ENCODE measurements at regions not wholly inside any gene's neighbourhood (a gene's known extent, or its start where the extent isn't known, plus 50 kb on each side); places are given as distances from the start of the nearest gene placed in this dataset.

DNA sequence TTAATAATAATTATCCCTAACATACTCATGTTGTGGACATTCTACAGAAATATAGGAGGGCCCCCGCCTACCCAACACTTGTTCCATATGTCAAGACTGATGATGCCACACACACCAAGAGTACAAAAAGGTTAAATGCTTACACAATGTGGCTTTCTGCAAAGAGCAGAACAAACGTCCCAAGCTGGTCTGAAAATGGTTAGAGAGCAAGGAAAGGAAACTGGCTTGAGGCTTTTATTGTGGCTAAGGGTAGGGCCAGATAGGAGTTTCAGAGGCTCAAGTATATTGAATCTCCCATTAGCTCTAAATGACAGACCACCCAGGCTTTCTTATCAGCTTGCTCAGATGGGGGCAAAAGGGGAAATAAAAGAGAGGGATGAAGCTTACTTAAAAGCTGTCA, 134.1 kb upstream of the C1QTNF7 start:
- no peak for DNase-seq
- no peaks in the 10 kb centered on the region for H3K36me3 Mint-ChIP-seq (ENCODE audit: unreplicated experiment)
- no peaks in the 10 kb centered on the region for H3K4me1 Mint-ChIP-seq (ENCODE audit: low read depth, unreplicated experiment)
- no peak overlapping the region for H3K4me3 Mint-ChIP-seq (ENCODE audit: unreplicated experiment)
- H3K9me3 Mint-ChIP-seq (ENCODE audit: unreplicated experiment): no peaks in the 10 kb centered on the region
- H3K27ac Mint-ChIP-seq (ENCODE audit: unreplicated experiment): no peak overlapping the region
- TF ChIP-seq, protein P1, sequence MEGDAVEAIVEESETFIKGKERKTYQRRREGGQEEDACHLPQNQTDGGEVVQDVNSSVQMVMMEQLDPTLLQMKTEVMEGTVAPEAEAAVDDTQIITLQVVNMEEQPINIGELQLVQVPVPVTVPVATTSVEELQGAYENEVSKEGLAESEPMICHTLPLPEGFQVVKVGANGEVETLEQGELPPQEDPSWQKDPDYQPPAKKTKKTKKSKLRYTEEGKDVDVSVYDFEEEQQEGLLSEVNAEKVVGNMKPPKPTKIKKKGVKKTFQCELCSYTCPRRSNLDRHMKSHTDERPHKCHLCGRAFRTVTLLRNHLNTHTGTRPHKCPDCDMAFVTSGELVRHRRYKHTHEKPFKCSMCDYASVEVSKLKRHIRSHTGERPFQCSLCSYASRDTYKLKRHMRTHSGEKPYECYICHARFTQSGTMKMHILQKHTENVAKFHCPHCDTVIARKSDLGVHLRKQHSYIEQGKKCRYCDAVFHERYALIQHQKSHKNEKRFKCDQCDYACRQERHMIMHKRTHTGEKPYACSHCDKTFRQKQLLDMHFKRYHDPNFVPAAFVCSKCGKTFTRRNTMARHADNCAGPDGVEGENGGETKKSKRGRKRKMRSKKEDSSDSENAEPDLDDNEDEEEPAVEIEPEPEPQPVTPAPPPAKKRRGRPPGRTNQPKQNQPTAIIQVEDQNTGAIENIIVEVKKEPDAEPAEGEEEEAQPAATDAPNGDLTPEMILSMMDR (IDR thresholded peaks at IDR 0.05; ENCODE audit: partially characterized antibody, unreplicated experiment): no peak
- peaks cover 1% of the 10 kb centered on the region for H3K27me3 Mint-ChIP-seq (ENCODE audit: unreplicated experiment)

DNA sequence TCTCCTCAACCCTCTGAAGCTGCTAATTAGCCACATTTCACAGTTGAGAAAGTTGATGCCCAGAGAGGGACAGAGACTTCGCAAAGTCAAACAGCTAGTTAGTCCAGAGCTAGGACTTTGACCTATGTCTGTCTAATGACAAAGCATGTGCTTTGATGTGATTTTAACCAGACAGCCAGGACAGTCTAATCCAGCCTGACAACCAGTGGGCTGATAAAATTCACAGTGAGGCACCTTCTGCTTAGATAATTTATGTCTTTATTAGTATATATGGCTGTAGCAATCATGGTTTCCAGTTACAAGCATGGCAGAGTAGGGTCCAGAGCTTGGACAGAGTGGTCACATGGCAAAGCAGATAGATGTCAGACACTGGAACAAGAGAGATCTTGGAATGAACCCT, 133.6 kb upstream of the C1QTNF7 start:
- Mint-ChIP-seq H3K9me3 (ENCODE audit: unreplicated experiment) (no peaks in the 10 kb centered on the region), H3K27ac (ENCODE audit: unreplicated experiment) (no peak overlapping the region), H3K27me3 (ENCODE audit: unreplicated experiment) (peaks cover 1% of the 10 kb centered on the region), H3K4me3 (ENCODE audit: unreplicated experiment) (no peak overlapping the region), H3K4me1 (ENCODE audit: low read depth, unreplicated experiment) (no peaks in the 10 kb centered on the region), H3K36me3 (ENCODE audit: unreplicated experiment) (no peaks in the 10 kb centered on the region)
- TF ChIP-seq, protein P1 (IDR thresholded peaks at IDR 0.05; ENCODE audit: partially characterized antibody, unreplicated experiment): no peak
- no peak for DNase-seq

DNA sequence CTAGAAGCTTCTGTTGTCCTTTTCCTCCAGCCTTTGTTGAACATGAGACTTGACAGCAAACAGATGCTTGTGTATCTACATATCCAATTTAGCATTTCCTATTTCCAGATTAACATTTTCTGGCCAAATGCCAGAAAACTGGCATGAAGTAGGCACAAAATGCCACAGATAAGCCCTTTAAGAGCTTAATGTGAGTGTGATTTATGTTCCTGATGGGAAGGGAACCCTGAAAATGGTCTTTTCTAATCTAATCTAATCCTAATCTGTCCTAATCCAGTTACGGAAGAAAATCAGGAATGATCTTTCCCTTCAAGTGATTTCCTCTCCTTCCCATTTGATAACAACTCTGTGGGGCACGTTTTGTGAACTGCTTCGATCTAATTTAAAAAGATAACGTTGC, 133.0 kb upstream of the C1QTNF7 start:
- Mint-ChIP-seq H3K4me1 (ENCODE audit: low read depth, unreplicated experiment) (no peaks in the 10 kb centered on the region), H3K27ac (ENCODE audit: unreplicated experiment) (no peak overlapping the region), H3K27me3 (ENCODE audit: unreplicated experiment) (peaks cover 1% of the 10 kb centered on the region), H3K9me3 (ENCODE audit: unreplicated experiment) (no peaks in the 10 kb centered on the region), H3K4me3 (ENCODE audit: unreplicated experiment) (no peak overlapping the region), H3K36me3 (ENCODE audit: unreplicated experiment) (no peaks in the 10 kb centered on the region)
- TF ChIP-seq, protein P1 (IDR thresholded peaks at IDR 0.05; ENCODE audit: partially characterized antibody, unreplicated experiment): no peak
- DNase-seq: no peak

GRCh38 chr4:15295421-15296162, 132.2 kb upstream of the C1QTNF7 start:
- no peak overlapping the region for H3K27ac Mint-ChIP-seq (ENCODE audit: unreplicated experiment)
- H3K4me3 Mint-ChIP-seq (ENCODE audit: unreplicated experiment): no peak overlapping the region
- TF ChIP-seq, protein P1 (IDR thresholded peaks at IDR 0.05; ENCODE audit: partially characterized antibody, unreplicated experiment): no peak
- no peaks in the 10 kb centered on the region for H3K36me3 Mint-ChIP-seq (ENCODE audit: unreplicated experiment)
- no peaks in the 10 kb centered on the region for H3K9me3 Mint-ChIP-seq (ENCODE audit: unreplicated experiment)
- no peak for DNase-seq
- no peaks in the 10 kb centered on the region for H3K4me1 Mint-ChIP-seq (ENCODE audit: low read depth, unreplicated experiment)
- peaks cover 1% of the 10 kb centered on the region for H3K27me3 Mint-ChIP-seq (ENCODE audit: unreplicated experiment)

DNA sequence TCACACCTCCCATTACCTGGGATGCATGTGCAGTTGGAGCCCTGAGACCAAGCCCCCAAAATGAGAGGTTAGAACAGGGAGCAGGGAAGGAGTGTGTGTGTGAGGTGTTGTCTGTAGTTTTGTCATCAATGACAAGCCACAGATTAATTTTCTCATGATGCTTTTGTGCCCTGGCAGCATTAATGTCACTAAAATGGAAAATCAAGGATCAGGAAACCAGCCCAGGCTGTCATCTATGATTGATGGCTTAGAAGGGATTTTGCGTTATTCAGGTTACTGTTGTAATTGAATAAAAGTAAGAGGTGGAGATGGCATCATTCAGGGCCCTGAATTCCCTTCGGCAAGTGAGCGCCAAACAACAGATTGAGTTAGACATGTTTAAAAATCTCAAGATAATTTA, 130.5 kb upstream of the C1QTNF7 start:
- Mint-ChIP-seq H3K36me3 (ENCODE audit: unreplicated experiment) (no peaks in the 10 kb centered on the region), H3K27ac (ENCODE audit: unreplicated experiment) (no peak overlapping the region)

More for the DNA sequence above, 130.5 kb upstream of the C1QTNF7 start:
- no peak overlapping the region for H3K4me3 Mint-ChIP-seq (ENCODE audit: unreplicated experiment)
- TF ChIP-seq, protein P1 (IDR thresholded peaks at IDR 0.05; ENCODE audit: partially characterized antibody, unreplicated experiment): no peak
- no peaks in the 10 kb centered on the region for H3K4me1 Mint-ChIP-seq (ENCODE audit: low read depth, unreplicated experiment)
- H3K9me3 Mint-ChIP-seq (ENCODE audit: unreplicated experiment): no peaks in the 10 kb centered on the region
- DNase-seq: no peak
- peaks cover 1% of the 10 kb centered on the region for H3K27me3 Mint-ChIP-seq (ENCODE audit: unreplicated experiment)

Data from glutamatergic neuron (in vitro differentiated cells).